Activated naive CD8-positive, alpha-beta T cell treated with anti-CD3 and anti-CD28 coated beads, Interleukin-2, amount 50 U/mL, for 24 hours (primary cell): ENCODE measurements at regions not wholly inside any gene's neighbourhood (a gene's known extent, or its start where the extent isn't known, plus 50 kb on each side); places are given as distances from the start of the nearest gene placed in this dataset.
A peak's percentile ranks its signal among the peaks of the same experiment; 100 is the strongest.

ENCODE experiments used
- ATAC-seq: fragments of 150-1000 bp; cut with Tn5 transposase; one replicate; pipeline ENCODE4 v1.10.0; 2021
- DNase-seq: peaks from one replicate; pipeline ENCODE4 v3.0.0; 2021
- H3K27ac Mint-ChIP-seq: one replicate; pipeline ENCODE4 v1.8.0; 2021; ENCODE audit warnings: mild to moderate bottlenecking, mixed read lengths
- H3K27me3 Mint-ChIP-seq: one replicate; pipeline ENCODE4 v1.8.0; 2021; ENCODE audit warnings: mixed read lengths
- H3K36me3 Mint-ChIP-seq: one replicate; pipeline ENCODE4 v1.8.0; 2021; ENCODE audit warnings: low read depth, mixed read lengths
- H3K4me1 Mint-ChIP-seq: one replicate; pipeline ENCODE4 v1.8.0; 2021; ENCODE audit warnings: mixed read lengths
- H3K4me3 Mint-ChIP-seq: one replicate; pipeline ENCODE4 v1.8.0; 2021; ENCODE audit warnings: mild to moderate bottlenecking, moderate library complexity, mixed read lengths
- H3K9me3 Mint-ChIP-seq: one replicate; pipeline ENCODE4 v1.8.0; 2021; ENCODE audit warnings: mixed read lengths

DNA sequence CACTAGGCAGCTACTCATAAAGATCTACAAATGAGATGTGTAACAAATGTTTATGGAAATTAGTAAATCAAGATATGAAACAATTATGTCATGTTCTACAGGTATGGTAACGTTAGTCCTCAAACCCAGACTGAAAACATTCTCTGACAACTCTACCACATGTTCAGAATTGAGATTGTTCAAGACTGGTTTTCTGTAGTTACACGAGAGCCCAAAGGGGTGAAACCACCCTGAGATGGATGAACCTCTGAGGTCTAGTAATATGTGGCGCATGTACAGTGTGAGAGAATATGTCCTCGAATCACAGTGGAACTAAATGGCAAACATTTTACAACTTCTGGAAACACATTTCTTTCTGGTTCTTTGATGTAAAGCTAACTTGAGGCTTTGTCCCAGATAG, 614.3 kb downstream of the ZEB2 start:
- ATAC-seq = no peak
- no peak overlapping the region for H3K4me3 Mint-ChIP-seq
- H3K9me3 Mint-ChIP-seq = no peaks in the 10 kb centered on the region
- H3K27me3 Mint-ChIP-seq = peaks cover 3% of the 10 kb centered on the region
- DNase-seq = no peak
- no peak overlapping the region for H3K27ac Mint-ChIP-seq
- H3K4me1 Mint-ChIP-seq = peaks cover 11% of the 10 kb centered on the region
- no peaks in the 10 kb centered on the region for H3K36me3 Mint-ChIP-seq

DNA sequence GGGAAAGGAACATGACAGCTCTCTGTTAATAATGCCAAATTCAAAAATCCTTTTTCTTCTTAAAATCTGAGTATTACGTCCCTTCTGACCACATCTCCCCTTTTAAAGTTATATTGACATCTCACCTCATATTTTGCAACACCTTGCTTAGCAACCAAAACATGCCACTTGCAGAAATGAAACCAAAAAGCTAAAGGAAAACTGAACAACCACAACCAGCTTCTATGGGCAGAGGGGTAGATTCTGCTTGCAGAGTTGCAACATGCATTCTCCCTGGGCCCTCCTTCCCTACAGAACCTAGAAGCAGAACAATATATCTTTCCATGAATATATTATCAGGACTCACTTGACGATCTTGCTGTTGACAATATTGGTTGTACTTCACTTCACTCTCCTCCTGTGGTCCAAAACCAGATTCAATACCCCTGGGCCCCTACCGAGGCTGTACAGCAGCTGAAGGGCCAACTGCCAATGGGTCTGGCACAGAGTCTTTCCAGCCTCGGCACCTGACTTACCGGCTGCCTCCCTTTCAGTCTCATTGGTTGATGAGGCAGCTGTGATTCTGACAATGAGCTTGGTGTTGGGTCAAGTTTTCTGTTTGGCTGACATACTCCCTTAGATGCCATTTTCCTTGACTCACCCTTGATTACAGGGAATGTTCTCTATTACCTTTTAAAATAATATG, 616.6 kb downstream of the ZEB2 start:
- Mint-ChIP-seq H3K4me3 (no peak overlapping the region), H3K27me3 (peaks cover 6% of the 10 kb centered on the region), H3K4me1 (peaks cover 12% of the 10 kb centered on the region), H3K9me3 (no peaks in the 10 kb centered on the region), H3K27ac (no peak overlapping the region), H3K36me3 (no peaks in the 10 kb centered on the region)
- ATAC-seq = no peak
- DNase-seq = no peak

DNA sequence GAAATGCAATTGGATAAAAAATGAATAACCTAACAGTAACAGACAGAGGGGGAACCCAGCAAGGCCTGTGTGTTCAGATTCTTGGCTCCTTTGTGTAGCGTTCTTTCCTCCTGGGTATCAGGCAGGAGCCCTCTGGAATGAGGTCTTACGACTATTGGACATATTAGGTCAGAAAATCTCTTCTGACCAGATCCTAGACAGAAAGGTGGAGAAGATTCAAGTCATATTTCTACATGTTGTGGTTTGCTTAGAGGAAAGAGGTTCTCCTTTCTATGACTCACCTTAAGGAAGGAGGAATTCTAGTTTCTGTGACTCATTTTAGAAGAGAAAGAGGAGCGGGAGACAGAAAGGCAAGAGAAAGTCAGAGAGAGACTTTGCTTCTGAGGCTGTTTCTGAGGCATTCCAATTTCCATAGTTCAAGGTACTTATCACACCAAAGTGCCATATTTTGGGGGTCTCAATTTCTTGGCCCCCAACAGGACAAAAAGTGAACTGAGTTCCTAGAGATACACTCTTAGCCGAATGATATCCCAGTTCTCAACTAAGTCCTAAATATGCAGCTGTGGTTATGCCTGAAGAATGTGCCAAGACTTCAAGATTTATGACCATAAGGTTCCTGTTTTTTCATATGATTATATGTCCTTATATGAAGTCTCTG, 618.6 kb downstream of the ZEB2 start:
- DNase-seq = no peak
- Mint-ChIP-seq H3K36me3 (no peaks in the 10 kb centered on the region), H3K9me3 (no peaks in the 10 kb centered on the region), H3K27ac (no peak overlapping the region), H3K27me3 (peaks cover 3% of the 10 kb centered on the region), H3K4me1 (peaks cover 12% of the 10 kb centered on the region), H3K4me3 (no peak overlapping the region)
- peak; percentile 57 for ATAC-seq

DNA sequence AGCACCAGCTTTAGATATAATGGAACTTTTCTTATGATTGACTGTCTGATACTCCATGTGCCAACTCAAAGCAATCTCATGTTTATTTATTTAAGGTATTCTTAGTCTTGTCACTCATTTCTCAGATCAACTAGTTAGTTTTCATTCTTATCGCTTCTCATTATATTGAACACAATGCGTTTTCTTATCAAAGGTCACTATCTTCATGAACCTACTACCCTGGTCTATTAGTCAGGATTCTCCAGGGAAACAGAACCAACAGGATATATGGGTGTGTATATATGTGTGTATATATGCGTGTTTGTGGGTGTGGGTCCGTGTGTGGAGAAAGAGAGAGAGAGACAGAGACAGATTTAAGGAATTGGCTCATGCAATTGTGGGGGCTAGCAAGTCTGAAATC, 619.9 kb downstream of the ZEB2 start:
- DNase-seq (no peak), ATAC-seq (no peak)
- Mint-ChIP-seq H3K4me3 (no peak overlapping the region), H3K27ac (no peak overlapping the region), H3K4me1 (peaks cover 12% of the 10 kb centered on the region), H3K9me3 (no peaks in the 10 kb centered on the region), H3K36me3 (no peaks in the 10 kb centered on the region), H3K27me3 (peaks cover 3% of the 10 kb centered on the region)

DNA sequence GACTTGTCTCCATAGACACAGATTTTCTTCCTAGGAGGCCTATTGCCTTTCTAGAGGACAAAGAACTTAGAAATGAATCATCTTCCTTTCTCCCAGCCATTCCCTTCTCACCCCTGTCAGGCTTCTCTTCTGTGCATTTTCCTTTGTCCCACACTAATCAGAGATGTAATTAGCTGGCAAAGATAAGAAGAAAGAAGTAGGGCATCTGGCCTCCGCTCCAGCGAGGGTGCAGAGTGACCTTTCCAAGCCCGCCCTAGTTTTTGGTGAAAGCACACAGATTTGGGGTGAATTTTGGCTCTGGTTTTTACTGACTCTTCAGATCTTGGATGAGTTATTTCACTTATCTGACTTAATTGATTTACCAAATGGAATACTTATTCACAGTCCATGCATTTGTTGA, 626.5 kb downstream of the ZEB2 start:
- Mint-ChIP-seq H3K4me1 (no peaks in the 10 kb centered on the region), H3K4me3 (no peak overlapping the region), H3K27me3 (peaks cover 10% of the 10 kb centered on the region), H3K9me3 (no peaks in the 10 kb centered on the region), H3K27ac (no peak overlapping the region), H3K36me3 (no peaks in the 10 kb centered on the region)
- DNase-seq (no peak), ATAC-seq (no peak)

DNA sequence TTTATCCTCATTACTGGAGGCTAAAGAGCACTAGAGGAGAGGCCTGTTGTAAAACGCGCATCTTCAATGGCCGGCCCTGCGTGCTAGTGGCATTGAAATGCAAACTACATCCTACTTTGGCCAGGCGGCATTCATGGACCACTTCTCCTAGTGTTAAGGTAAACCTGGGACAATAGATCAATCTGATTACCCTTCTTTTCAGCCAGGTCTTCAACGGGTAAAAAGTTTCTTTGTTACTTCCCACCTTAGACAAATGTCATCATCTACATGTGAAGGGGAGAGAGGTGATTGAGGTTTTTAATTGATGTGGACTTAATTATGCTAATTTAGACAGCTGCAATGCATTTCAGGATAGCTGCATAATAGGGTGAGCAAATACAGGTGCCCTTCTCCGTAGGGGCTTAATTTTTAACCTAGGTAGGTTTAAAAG, 628.0 kb downstream of the ZEB2 start:
- Mint-ChIP-seq H3K27me3 (peaks cover 13% of the 10 kb centered on the region), H3K4me1 (no peaks in the 10 kb centered on the region), H3K9me3 (no peaks in the 10 kb centered on the region), H3K27ac (no peak overlapping the region), H3K36me3 (no peaks in the 10 kb centered on the region), H3K4me3 (no peak overlapping the region)
- DNase-seq (no peak), ATAC-seq (no peak)

DNA sequence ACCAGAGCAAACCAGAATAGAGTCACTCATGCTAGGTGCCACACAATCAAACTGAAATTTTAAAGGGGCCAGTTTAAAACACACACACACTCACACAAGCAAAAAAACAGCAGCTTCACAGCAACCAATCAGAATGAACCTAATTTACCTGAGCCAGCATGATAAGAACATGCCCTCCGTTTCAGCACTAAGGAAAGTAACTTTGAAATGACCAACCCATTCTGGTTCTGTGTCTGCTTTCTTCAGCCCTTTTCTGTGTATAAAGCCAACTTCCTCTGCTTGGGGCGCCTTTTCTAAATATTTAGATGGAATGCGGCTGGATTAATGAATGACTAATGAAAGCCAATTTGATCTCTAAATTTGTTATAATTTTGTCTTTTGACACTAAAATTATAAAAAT, 629.1 kb downstream of the ZEB2 start:
- no peak for ATAC-seq
- peaks cover 13% of the 10 kb centered on the region for H3K27me3 Mint-ChIP-seq
- H3K9me3 Mint-ChIP-seq = no peaks in the 10 kb centered on the region

DNA sequence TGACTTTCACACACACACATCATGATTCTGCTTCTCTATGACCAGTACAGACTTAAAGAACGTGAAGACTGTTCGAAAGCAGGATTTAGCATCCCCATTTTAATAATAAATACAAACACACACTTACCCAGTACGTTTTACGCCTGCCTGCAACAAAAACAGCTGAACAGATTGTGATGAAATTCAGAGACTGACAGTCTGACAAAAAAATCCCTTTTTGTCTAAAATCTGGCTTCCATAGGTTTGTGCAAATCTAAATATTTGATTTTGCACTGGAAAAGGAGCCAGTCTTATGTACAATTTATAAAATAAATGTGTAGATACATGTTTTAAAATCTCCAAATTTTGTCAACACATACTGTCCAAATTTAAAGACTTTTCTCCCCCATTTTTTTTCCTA, 630.7 kb downstream of the ZEB2 start:
- no peak for DNase-seq

More for the DNA sequence above, 629.1 kb downstream of the ZEB2 start:
- H3K27ac Mint-ChIP-seq = no peak overlapping the region
- no peaks in the 10 kb centered on the region for H3K36me3 Mint-ChIP-seq
- H3K4me1 Mint-ChIP-seq = no peaks in the 10 kb centered on the region
- no peak for DNase-seq
- no peak overlapping the region for H3K4me3 Mint-ChIP-seq

DNA sequence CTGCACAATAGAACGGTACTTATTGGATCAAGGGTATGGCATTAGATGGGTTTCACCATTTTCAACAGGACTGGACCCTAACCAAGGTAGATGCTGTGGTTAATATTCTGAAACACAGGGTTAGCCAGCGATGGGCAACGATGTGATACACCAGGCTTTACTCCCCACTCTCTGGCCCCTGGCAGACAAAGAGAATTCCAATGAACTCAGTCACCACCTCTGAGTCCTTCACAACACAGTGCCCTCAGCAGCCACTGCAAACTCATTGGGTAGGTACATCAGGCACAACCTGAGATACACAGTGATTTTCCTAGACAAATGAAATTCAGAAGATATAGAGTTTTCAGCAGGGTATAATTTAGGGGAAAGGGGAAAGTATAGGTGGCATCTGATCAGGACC, 634.5 kb downstream of the ZEB2 start:
- ATAC-seq (no peak), DNase-seq (no peak)
- Mint-ChIP-seq H3K4me3 (no peak overlapping the region), H3K36me3 (no peaks in the 10 kb centered on the region), H3K9me3 (no peaks in the 10 kb centered on the region), H3K27ac (no peak overlapping the region), H3K4me1 (no peaks in the 10 kb centered on the region), H3K27me3 (peaks cover 7% of the 10 kb centered on the region)

More for the DNA sequence above, 630.7 kb downstream of the ZEB2 start:
- Mint-ChIP-seq H3K9me3 (no peaks in the 10 kb centered on the region), H3K27me3 (peaks cover 13% of the 10 kb centered on the region), H3K36me3 (no peaks in the 10 kb centered on the region), H3K27ac (no peak overlapping the region), H3K4me1 (no peaks in the 10 kb centered on the region), H3K4me3 (no peak overlapping the region)
- ATAC-seq = no peak

DNA sequence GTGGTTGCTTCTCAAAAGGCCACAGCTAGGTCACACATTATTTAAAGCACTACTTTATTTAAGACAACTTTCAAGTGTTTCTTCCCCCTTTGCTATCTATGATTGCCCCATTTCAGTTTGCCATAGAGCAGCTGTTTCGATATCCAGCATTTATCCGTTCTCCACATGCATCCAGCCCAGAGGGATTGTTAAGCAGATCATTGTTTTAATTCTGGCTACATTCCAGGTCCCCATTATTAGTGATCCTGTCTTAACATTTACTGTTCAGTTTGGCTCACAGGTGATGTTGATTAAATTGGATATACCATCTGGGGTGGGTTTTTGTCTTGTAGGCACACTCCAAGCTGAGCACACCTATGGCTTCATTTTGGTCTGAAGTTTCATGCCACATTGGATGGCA, 638.7 kb downstream of the ZEB2 start:
- Mint-ChIP-seq H3K27ac (no peak overlapping the region), H3K36me3 (no peaks in the 10 kb centered on the region)

DNA sequence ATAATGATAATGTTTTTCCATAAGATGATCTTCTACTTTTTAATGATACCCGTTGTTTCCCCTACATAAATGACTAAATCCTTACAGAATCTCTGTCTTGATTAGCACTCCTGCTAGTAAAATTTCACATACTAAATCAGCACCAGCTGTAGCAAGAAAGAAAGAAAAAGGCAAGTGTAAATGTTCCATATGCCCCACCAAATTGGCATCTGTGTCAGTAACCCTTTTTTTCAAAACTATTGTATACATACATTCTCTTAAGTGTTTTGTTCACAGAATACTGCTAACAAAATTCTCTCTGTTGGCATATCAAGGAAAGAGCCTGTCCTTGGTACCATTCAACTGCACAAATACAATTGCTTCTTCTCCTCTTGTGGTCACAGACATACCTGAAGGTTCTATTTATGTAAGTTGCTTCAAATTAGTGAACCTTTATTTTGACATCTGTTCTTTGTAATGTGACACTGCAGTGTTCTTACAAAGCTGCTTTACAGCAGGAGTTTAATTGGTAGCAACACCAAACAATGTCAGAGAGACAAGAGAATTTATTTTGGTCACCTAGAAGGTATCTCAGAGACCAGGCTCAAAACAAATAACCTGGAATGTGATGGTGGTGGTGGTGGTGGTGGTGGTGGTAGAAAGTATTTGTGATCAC, 641.9 kb downstream of the ZEB2 start:
- ATAC-seq = peak; percentile 29
- H3K4me1 Mint-ChIP-seq = peaks cover 24% of the 10 kb centered on the region
- H3K27ac Mint-ChIP-seq = peak overlapping the region; percentile 79
- peak overlapping the region; percentile 10 for H3K4me3 Mint-ChIP-seq
- no peaks in the 10 kb centered on the region for H3K36me3 Mint-ChIP-seq
- H3K27me3 Mint-ChIP-seq = peaks cover 2% of the 10 kb centered on the region
- H3K9me3 Mint-ChIP-seq = peaks cover 26% of the 10 kb centered on the region
- no peak for DNase-seq

More for the DNA sequence above, 638.7 kb downstream of the ZEB2 start:
- Mint-ChIP-seq H3K27me3 (no peaks in the 10 kb centered on the region), H3K4me1 (peaks cover 15% of the 10 kb centered on the region), H3K4me3 (no peak overlapping the region), H3K9me3 (no peaks in the 10 kb centered on the region)
- DNase-seq (no peak), ATAC-seq (no peak)

DNA sequence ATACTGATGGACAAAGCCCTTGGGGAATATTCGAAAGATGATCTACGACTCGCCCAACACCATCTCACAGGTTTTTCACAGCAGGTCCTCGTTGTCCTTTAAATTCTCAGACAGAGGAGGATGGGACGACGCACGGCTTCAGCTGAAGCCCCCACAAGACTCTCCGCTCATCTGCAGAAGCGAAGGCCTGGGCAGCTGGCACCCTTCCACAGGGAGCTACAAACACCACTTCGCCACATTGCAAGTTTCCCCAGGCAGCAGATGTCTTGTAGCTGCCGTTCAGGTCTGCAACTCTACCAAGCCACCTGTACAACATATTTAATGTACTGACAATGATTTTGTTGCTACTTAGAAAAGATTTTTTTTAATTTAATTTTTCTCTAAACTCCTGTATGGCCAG, 642.9 kb downstream of the ZEB2 start:
- Mint-ChIP-seq H3K4me3 (no peak overlapping the region), H3K9me3 (peaks cover 27% of the 10 kb centered on the region)

DNA sequence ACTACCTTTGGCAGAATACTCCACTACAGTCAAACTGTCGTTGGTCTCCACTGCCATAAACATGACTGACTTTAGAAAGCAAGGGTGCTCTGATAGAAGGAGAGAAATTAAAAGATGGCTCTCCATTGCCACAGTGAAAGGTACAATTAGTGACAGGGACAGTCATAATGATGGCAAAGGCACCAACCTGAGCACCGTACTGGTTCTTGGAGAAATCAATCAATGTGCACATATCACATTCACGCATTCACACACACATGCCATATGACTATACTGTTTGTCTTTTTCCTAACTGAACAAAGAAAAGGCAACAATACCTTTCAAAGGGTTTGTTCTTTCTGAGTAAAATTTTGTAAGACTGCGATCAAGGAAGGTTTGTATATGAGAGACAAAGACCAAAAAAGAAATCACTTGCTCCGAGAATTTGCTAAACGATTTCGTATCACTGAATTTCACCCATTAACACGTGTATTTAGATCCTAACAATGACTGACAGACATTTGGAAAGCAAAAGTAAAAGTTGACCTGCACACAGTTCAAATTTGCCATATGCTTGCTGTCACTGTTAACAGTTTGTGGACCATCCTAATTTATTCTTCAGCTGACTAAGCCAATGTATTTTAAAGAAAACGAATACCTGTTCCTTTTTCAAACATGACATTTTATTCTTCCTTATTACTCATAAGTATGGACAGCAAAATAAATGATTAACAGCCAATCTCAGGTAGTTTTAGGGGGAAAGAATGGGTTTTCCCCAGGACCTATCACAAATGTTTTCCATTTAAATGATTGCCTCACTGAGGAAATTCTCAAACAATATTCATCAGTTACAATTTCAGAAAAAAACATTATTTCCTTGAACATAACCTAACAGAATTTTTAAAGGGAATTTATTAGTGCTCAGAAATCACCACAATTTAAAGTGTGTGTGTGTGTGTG, 644.4 kb downstream of the ZEB2 start:
- H3K4me3 Mint-ChIP-seq = no peak overlapping the region
- peaks cover 36% of the 10 kb centered on the region for H3K9me3 Mint-ChIP-seq
- H3K36me3 Mint-ChIP-seq = no peaks in the 10 kb centered on the region
- H3K27me3 Mint-ChIP-seq = peaks cover 2% of the 10 kb centered on the region
- ATAC-seq (peak; percentile 62), DNase-seq (no peak)
- peaks cover 24% of the 10 kb centered on the region for H3K4me1 Mint-ChIP-seq
- peak overlapping the region; percentile 21 for H3K27ac Mint-ChIP-seq

More for the DNA sequence above, 642.9 kb downstream of the ZEB2 start:
- ATAC-seq (no peak), DNase-seq (no peak)
- Mint-ChIP-seq H3K27me3 (peaks cover 2% of the 10 kb centered on the region), H3K36me3 (no peaks in the 10 kb centered on the region), H3K27ac (no peak overlapping the region), H3K4me1 (peaks cover 24% of the 10 kb centered on the region)

DNA sequence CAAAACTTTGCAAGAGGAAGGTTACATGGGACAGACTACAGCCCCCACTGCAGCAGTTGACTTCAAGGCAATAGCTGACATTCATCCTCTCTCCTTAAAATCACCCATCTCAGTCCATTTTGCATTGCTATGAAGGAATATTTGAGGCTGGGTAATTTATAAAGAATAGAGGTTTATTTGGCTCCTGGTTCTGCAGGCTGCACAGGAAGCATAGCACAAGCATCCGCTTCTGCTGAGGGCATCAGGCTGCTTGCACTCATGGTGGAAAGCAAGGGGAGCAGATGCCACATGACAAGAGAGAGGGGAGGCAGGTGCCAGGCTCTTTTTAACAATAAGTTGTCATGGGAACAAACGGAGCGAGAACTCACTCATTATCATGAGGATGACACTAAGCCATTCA, 646.0 kb downstream of the ZEB2 start:
- H3K4me3 Mint-ChIP-seq = no peak overlapping the region
- DNase-seq (no peak), ATAC-seq (no peak)
- H3K9me3 Mint-ChIP-seq = peaks cover 39% of the 10 kb centered on the region
- peaks cover 2% of the 10 kb centered on the region for H3K36me3 Mint-ChIP-seq
- peaks cover 2% of the 10 kb centered on the region for H3K27me3 Mint-ChIP-seq
- H3K27ac Mint-ChIP-seq = no peak overlapping the region
- peaks cover 24% of the 10 kb centered on the region for H3K4me1 Mint-ChIP-seq
